Inferior parietal cortex (tissue), 1 donor: ENCODE measurements at regions not wholly inside any gene's neighbourhood (a gene's known extent, or its start where the extent isn't known, plus 50 kb on each side); places are given as distances from the start of the nearest gene placed in this dataset.

Experiments
- DNase-seq: peaks from one replicate; pipeline ENCODE4 v3.0.0-alpha.2; 2016; ENCODE audit errors: extremely low spot score

DNA sequence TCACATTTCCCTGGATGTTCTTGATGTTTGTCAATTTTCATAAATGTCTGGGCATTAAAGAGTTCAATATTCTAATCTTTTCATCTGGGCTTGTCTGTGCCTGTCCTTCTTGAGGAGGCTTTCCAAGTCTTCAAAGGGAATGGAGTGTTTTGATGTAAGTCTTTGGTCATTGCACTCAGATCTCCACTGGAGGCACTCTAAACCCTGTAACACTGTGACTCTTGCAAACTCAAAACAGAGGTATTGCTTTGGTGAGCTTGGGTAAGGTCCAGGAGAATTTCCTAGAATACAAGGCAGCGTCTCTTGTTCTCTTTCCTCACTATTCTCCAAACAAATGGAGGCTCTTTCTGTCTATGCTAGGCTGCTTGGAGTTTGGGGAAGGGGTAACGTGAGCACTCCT is 1118.1 kb upstream of the PABPC4L start:
- no peak for DNase-seq

DNA sequence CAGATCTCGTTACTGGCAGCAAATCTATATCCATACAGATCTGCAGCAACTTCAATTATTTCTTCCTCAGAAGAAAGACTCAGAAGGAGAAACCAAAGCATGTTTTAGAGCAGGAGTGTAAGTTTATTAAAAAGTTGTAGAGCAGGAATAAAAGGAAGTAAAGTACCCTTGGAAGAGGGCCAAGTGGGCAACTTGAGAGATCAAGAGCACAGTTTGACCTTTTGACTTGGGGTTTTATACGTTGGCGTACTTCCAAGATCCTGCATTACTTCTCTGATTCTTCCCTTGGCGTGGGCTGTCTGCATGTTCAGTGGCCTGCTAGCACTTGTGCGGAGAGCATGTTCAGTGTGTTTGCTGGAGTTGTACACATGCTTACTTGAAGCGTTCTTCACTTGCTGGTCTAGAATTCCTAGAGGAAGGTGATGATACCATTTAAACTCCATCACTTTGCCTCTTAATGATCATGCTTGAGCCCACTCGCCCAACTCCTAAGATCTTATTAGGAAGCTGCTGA is 1114.7 kb upstream of the PABPC4L start:
- DNase-seq = no peak

DNA sequence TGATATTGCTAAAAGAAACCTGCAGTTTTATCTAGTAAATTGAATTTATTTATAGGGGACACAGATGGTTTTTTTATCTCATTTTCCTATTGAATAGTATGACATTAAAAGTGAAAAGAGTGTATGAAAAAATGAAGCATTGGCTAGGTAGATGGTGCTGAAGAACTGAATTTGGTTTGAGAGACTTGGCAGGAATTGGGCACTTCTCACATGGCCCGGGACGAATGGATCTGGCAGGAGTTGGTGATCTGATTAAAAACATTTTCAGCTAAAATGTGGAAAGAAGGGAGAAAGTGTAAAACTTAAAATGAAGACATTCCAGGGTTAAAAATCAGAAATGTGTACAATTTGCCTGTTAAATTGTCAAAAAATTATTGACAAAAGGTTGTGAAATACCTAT is 1088.5 kb upstream of the PABPC4L start:
- DNase-seq = no peak

DNA sequence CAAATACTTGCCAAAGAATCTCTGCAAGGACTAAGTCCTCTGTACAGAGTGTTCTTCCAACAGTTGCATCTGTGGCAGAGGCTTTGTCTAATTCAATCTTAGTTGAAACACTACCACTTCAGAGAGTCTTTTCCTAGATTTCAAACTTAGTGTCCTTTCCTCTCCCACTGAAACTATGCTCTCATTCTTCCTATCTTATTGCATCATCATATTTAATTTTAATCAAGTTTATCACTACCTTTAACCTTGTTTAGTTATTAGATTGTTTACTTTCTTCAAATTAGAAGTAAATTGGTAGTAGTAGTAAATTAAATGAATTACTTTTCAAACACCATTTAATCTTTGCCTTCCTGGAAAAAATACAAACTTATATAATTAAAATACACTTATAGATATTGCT is 1082.3 kb upstream of the PABPC4L start:
- no peak for DNase-seq

DNA sequence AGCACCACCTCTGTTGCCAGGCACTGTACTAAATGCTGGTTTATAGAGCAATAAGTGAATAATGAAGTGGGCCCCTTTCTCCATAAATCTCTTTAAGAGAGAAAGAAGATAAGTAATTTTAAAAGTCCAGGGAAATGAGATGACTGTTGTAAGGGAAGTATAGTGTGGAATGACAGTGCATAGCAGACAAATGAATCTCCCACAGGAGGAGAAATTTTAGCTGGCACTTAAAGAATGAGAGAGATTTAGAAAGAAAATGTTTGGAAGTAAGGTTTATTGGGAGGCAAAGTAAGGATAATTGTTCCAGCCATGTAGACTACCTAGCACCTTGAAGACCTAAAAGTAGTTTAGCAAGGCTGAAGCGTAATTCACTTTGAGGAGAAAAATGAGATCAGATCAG is 1081.1 kb upstream of the PABPC4L start:
- DNase-seq = no peak

DNA sequence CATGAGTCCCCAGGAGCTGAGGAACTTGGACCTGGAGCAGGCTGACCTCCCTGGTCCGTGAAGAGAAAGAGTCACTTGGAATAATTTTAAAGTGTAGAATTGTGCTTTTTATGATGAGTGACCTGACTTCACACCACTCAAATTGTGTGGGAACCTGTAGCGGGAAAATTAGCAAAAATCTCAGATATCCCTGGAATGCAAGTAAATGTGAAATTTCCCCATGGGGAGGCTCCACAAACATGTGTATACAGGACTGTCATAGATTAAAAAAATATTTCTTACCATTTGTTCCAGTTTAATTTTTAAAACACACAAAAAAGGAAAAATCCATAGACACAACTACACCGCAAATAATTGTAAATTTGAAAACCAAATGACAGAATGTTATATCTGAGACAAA is 1079.6 kb upstream of the PABPC4L start:
- DNase-seq = no peak

DNA sequence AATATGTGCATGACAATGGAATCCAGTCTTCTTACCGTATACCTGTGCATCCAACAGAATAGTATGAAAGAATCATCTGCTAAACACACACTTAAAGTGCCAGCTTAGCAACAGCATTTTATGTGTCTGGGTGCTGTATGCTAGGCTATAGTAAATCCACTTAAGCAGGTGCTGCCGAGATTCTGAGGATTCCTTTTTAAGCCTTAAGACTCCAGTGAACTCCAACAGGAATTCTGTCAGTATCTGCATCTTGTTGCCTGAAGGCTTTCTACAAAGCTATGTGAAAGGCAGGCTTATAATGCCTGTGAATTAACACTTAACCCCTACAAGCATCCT is 1076.4 kb upstream of the PABPC4L start:
- DNase-seq = no peak

DNA sequence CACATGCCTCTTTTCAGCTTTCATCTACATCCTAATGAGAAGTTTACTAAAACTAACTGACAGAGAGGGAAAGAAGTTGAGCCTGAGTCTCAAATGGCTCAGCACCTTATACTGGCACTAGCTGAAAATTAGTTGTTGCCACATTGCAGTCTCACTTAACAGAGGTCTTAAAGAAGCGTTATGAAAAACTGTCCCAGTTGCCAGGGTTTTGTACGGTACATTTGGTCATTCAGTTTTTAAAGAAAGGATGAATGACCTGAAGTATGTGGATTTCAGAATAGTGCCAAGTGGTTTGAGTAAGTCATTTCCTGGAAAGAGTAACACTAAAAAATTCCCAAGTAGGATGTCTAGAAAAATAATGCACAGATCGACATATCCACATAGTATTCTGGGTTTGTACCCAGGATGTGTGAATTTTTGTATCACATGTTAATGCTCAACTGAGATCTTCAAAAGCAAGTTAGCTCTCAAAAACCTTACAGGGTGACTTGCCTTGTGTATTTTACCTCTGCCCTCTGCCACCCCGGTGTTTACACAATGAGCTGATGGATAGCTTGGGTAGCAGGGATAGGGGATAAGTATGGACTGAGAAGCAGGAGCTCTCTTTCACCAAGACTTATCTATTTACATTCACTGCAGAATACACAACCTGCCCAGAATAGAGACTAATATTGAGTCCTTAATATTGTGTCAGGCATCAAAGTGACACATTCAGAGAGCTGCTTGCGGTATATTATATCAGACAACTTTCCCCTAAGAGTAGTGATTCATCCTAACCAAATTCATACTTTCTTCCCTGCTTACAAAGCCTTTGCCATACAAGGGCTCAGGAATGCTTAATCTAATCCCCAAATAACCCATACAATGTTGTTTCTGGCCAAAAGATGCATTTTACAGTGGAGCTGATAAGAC is 1075.7 kb upstream of the PABPC4L start:
- DNase-seq = no peak

DNA sequence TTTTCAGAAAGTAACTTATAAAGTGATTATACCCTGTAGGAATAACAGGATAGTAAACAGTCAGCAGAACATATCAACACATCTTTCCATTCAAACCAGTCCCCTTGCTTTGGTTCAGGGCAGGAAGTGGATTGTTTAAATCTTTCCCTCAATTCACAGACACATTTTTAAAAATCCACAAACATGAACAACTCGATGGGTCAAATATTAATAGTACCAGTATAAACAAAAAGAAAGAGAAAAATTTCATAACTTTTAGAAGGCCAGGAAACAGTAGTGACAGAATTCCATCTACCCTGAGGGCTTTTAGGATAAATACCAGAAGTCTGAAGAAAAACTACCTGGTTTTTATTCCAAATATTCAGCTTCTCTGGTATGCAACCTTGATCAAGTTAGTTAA is 1072.8 kb upstream of the PABPC4L start:
- DNase-seq = no peak

DNA sequence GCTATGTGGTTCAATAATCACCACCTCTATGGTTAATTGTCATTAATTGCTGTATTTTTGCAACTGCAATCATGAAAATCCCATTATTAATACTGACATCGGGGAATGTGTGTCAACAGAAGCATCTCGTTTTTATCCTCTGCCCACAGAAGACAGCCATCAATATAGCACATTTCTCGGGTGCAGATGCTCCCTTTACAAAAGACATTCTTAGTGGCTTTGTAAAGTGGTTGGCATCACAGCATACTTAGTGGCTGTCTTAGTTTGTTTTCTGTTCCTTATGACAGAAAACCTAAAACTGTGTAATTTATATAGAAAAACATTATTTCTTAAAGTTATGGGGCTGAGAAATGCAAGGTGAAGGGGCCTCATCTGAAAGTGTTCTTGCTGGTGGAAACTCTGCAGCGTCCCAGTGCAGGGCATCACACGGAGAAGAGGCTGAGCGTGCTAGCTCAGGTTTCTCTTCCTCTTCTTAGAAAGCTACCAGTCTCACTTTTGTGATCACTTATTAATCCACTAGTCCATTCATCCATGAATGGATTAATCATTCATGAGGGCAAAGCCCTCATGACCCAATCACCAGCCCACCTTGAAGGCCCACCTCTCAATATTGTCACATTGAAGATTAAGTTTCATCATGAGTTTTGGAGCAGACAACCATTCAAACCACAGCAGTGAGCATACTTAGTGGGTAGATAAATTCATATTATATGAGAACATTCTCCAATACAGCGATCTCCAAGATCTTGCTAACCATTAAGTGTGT is 1067.7 kb upstream of the PABPC4L start:
- no peak for DNase-seq

DNA sequence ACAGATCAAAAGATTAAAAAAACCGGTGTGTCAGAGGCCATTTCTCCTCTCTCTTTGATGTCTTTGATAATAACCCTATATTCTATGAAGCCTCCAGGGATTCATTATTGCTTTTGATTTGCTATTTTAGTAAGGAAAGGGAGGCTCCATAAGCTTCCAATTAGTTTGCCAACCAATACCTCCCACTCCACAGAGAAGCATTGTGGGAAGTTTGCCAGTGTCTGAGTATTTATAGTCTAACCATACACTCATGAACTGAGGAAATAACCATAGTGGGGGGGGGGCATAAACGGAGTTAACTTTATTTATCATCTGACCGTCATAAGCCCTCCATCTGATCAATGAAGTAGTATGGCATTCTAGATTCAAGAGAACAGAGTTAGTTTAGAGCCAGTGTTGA is 1066.8 kb upstream of the PABPC4L start:
- no peak for DNase-seq

DNA sequence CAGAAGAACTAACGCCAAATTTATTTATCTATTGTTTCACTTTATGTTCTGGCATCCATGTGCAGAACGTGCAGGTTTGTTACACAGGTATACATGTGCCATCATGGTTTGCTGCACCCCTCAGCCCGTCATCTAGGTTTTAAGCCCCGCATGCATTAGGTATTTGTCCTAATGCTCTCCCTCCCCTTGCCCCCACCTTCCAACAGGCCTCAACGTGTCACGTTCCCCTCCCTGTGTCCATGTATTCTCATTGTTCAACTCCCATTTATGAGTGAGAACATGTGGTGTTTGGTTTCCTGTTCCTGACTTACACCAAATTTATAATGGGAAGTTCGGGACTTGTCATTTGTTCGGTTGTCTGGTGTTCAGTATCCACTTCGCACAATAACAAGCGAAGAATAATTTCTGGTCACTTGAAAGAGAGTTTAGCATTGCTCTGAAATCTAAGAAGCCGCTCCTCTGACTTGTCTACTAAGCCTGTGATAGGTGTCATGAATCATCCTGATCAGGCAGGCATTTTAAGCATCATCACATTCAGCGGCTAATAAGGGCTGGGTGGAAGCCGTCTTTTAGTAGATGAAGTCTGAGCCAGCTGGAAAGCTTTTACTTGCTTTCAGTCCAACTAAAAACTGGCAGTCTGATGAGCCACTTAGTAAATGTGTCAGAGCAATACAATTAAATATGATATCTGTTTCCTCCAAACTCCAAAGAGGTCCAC is 1065.7 kb upstream of the PABPC4L start:
- DNase-seq = no peak

DNA sequence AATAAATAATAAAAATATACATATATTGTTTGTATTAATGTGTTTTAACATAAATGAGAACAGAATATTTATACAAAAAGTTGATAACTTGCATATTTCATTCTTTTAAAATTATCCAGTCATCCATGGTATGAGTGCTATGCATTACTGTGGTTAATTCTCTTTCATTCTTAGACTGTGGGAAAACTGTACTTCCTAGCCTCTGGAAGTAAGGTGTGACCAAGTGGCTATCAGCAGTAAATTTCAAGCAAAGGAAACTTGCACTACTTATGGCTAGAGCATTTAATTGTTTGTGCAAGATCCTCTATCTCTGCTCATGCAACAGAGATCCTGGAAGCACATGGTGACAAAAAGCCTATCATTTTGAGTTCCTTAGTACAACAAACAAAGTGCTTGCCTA is 1054.5 kb upstream of the PABPC4L start:
- no peak for DNase-seq

DNA sequence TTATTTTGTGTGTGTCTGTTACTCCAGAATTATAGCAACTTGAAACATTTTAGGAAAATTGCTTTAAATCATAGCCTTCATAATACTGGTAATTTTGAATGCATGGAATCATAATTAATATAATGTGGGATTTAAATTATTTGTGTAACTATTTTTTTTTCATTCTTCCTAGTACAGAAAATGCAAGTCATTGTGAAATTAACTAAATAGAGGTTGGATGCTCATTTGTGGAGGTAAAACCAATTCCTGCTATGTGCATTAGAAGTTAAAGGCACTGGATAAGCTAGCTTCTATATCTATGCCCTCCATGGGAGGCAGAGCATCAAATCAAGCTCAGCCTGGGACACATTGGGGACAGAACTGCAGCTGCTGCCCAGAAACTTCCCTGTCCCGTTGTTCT is 1048.5 kb upstream of the PABPC4L start:
- no peak for DNase-seq

DNA sequence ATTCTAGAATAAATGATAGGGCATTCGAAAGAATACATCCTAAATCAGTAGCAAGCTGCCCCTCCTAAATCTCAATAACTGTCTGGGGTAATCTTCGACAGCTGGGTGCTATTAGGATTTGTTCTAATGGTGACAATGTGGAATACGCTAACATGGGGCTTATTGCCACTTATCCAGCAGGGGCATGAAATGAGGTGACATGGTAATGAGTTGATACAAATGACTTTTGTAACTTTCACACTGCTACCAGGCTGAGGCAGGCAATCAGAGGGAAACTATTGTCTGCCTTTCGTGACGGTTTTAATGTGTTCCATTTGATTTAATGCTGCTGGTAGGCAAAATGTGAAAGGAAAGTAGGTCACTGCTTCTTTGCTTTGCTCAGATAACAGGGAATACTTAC is 1047.4 kb upstream of the PABPC4L start:
- DNase-seq = no peak

DNA sequence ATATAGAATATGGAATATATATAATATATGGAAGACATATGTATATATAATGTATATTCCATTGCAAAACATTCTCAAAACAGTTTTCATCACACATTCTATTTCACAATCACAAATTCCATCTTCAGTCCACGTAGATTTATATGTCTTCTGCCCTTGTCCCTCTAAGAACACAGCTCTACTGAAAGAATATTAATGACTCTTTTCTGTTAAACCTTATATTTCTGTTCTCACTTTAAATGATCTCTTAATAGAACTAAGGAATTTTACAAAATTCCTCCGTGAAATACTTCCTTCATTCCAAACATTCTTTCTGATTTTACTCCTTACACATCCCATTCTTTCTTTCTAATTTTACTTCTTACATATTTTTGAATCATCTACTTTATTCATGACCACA is 1043.1 kb upstream of the PABPC4L start:
- DNase-seq = no peak

DNA sequence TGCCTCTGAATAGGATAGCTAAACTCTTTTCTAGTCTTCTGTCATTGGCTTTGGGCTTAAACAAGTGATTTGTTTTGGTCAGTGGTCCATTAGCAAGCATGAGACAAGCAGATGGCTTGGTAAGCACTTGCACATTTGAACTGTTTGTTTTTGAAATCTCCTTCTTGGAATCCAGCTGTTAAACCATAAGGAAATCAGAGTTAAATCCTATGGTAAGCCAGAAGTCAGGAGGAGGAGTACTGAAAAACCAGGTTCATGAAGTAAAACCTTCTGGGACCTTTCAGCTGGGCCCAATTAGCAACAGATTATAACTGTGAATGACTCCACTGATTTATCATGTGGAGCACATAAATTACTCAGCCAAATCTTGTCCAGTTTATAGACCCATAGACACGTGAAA is 1042.5 kb upstream of the PABPC4L start:
- no peak for DNase-seq

DNA sequence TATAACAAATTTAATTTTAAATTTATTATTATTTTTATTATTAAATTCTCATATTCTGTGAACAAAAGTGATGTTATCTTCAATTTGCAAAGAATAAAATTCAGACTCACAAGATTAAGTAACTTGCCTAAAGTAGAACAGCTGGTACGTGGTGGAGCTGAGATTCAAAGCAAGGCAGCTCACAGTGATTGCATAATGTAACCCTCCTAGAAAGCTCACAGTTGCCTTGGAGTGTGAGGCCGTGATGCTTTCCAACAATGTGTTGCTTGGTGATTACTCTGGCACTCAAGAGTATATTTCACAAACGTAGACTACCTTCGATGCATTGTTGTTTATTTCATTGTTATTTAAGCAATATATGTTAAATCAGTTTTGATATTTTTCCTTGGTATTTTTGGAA is 1039.2 kb upstream of the PABPC4L start:
- peak; percentile 50 for DNase-seq

DNA sequence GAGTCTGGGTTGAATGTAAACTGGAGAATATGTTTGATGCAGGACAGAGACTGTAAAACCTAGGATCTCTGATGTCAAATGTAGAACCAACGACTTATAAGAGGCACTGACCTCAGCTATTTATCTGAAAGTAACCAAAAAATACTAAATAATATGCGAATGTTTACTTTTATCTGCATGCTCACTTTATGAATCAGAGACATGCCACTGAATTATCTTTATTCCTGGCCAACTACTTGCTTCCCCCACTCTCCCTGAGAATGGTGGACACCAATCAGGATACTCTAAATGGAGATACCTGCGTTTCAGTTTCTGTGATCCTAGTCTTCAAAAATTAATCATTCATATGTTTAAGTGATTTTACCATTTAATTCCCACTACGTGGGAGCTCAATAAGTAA is 1038.4 kb upstream of the PABPC4L start:
- DNase-seq = no peak

DNA sequence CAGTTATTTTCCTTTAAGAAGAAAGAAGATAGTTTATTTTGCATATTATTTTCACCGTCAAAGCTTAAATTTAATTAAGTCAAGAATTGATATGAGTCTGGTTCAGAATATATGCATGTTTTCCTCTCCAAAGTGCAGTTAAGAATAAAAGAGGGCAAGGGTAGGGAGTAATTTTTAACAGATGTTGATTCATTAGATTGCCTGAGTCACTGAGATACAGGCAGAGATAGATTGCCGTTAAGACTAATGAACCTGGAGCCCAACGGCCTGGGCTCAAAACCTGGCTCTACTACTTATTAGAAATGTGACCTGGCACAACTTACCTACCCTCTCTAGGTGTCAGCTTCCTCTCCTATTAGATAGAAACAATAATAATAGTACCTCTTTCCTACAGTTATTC is 1037.4 kb upstream of the PABPC4L start:
- no peak for DNase-seq

DNA sequence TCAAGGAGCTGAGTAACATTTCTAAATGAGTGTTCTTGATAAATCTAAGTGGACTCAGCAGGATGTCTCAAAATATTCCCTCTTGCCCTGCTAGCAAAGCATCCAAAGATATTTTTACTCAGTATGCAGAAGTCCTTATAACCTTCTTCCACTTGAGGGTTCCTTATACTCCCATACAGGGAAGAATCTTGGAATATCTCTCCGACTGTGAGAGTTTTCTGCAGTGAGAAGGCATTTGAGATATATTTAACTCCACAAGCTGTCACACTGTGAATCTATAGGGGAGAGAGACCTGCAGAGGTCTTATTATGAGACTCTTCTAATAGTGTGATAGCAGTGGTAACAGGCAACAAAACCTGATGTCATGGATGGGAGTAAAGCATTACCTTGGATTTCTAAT is 1034.5 kb upstream of the PABPC4L start:
- DNase-seq = no peak

DNA sequence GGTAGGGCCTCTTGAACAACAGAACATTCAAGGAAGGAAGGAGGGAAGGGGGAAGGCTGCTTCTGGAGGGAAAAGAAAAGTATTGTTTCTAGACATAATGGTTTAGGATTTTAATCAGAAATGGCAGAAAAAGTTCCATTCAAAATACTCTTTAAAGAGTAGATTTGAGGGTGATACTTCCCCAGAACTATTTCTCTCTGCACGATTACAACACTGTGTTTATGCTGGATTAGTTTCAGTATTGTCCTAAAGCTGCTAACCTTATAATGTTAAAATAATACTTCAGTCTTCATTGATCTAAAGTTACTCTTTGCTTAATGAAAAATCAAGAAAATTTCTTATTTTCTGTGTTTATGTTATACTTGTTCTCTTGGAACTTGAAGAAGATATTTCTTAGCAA is 1026.3 kb upstream of the PABPC4L start:
- no peak for DNase-seq

DNA sequence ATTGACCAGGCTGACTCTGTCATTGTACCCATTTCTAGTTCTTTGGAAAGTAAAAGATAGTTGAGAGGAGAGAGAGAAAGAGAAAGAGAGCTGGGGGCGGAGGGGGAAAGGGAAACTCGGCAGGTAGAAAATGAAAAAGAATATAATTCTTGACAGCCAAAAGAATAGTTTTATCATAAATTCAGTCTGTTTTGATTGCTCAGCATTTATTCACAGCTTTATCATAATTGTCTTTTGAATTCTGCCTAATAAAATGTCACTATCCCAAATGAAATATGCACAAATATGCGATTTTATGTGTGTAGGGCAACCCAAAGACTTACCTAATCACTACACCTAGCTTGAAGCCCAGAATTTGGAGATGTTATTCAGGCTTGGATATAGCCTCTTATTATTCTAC is 1024.0 kb upstream of the PABPC4L start:
- no peak for DNase-seq
